ENCODE measurements at regions not wholly inside any gene's neighbourhood (a gene's known extent, or its start where the extent isn't known, plus 50 kb on each side); places are given as distances from the start of the nearest gene placed in this dataset.

DNA sequence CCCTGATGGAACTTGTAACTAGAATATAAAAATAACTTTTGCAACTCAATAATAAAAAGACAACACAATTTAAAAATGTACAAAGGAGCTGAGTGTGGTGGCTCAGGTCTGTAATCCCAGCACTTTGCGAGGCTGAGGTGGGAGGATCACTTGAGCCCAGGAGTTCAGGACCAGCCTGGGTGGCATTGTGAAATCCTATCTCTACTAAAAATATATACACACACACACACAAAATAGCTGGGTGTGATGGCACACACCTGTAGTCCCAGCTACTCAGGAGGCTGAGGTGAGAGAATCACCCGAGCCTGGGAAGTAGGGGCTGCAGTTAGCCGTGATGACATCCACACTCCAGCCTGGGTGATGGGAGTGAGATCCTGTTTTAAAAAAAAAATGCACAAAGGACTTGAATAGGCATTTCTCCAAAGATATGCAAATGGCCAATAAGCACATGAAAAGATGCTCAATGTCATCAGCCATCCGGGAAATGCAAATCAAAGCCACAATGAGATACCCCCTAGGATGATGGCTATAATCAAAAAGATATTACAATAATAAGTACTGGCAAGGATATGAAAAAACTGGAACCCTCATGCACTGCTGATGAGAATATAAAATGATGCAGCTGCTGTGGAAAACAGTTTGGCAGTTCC lies 59.8 kb upstream of the SEPTIN5 start:
- Histone ChIP-seq H3K4me3 (no peak overlapping the region), H3K36me3 (no peaks in the 10 kb centered on the region), H3K27ac (no peak overlapping the region), H3K4me1 (replicated peaks) (no peaks in the 10 kb centered on the region), H3K27me3 (replicated peaks; ENCODE audit: insufficient read depth) (no peaks in the 10 kb centered on the region), H3K9me3 (no peaks in the 10 kb centered on the region)
- intact Hi-C loops (cut with DNase I) = no loop called here
- TF ChIP-seq, protein P1, sequence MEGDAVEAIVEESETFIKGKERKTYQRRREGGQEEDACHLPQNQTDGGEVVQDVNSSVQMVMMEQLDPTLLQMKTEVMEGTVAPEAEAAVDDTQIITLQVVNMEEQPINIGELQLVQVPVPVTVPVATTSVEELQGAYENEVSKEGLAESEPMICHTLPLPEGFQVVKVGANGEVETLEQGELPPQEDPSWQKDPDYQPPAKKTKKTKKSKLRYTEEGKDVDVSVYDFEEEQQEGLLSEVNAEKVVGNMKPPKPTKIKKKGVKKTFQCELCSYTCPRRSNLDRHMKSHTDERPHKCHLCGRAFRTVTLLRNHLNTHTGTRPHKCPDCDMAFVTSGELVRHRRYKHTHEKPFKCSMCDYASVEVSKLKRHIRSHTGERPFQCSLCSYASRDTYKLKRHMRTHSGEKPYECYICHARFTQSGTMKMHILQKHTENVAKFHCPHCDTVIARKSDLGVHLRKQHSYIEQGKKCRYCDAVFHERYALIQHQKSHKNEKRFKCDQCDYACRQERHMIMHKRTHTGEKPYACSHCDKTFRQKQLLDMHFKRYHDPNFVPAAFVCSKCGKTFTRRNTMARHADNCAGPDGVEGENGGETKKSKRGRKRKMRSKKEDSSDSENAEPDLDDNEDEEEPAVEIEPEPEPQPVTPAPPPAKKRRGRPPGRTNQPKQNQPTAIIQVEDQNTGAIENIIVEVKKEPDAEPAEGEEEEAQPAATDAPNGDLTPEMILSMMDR (IDR thresholded peaks at IDR 0.05) = no peak
- TF ChIP-seq POLR2AphosphoS5 (IDR thresholded peaks at IDR 0.05) = no peak
- no peak for TF ChIP-seq POLR2A (IDR thresholded peaks at IDR 0.05)
- 43% methylated on average over 4 of the region's 4 CpGs for WGBS
- no peak for DNase-seq (ENCODE audit: low spot score)

DNA sequence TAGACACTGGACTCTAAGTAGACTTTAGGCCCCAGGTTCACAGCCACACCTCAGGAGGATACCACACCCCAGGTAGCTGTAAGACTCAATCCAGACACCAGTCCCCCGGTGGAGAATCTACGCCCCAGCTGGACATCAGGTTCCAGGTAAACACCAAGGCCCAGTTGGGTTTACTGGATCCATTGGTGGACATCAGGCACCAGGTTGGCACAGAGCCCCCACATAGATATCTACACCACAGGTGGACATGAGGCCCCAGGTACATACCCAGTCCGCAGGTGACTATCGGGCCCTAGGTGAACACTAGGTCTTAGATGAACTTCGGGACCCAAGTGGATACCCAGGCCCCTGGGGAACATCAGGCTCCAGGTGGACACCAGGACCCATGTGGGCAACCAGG lies 58.9 kb upstream of the SEPTIN5 start:
- intact Hi-C loops (cut with DNase I) = no loop called here
- Histone ChIP-seq H3K27ac (no peak overlapping the region), H3K4me1 (replicated peaks) (no peaks in the 10 kb centered on the region), H3K27me3 (replicated peaks; ENCODE audit: insufficient read depth) (no peaks in the 10 kb centered on the region), H3K4me3 (no peak overlapping the region), H3K36me3 (no peaks in the 10 kb centered on the region), H3K9me3 (no peaks in the 10 kb centered on the region)
- DNase-seq (ENCODE audit: low spot score) = no peak
- 79% methylated on average over 5 of the region's 5 CpGs for WGBS
- TF ChIP-seq POLR2A (IDR thresholded peaks at IDR 0.05) (no peak), POLR2AphosphoS5 (IDR thresholded peaks at IDR 0.05) (no peak)
- TF ChIP-seq, protein P1 (IDR thresholded peaks at IDR 0.05) = no peak

DNA sequence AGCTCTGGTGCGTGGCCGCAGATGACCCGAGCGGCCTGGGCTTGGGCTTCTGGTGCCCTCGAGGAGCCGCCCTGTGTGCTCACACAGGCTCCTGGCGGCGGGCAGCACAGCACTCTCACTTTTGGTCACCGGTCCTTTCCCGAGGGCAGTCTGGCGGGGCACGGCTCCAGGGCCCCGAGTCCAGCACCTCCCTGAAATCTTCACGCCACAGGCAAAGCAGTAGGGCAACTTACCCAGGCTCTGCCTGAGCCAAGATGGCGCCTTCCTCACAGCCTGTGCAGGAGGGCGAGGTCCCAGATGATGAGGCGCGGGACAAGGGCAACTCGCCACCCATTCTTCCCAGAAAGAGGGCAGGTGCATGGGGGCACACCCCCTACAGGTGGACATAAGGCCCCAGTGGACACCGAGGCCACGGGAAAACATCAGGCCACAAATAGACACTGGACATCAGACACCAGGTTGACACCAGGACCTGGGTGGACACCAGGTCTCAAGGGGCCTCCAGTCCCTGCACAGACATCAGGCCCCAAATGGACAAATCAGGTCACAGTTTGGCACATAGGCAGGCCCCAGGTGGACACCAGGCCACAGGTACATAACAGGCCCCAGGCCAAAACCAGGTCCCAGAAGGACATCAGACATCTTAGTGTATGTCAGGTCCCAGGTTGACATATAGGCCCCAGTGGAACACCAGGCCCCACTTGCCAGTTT lies 57.6 kb upstream of the SEPTIN5 start:
- no peak for DNase-seq (ENCODE audit: low spot score)
- WGBS = 96% methylated on average over 19 of the region's 21 CpGs
- intact Hi-C loops (cut with DNase I) = no loop called here

DNA sequence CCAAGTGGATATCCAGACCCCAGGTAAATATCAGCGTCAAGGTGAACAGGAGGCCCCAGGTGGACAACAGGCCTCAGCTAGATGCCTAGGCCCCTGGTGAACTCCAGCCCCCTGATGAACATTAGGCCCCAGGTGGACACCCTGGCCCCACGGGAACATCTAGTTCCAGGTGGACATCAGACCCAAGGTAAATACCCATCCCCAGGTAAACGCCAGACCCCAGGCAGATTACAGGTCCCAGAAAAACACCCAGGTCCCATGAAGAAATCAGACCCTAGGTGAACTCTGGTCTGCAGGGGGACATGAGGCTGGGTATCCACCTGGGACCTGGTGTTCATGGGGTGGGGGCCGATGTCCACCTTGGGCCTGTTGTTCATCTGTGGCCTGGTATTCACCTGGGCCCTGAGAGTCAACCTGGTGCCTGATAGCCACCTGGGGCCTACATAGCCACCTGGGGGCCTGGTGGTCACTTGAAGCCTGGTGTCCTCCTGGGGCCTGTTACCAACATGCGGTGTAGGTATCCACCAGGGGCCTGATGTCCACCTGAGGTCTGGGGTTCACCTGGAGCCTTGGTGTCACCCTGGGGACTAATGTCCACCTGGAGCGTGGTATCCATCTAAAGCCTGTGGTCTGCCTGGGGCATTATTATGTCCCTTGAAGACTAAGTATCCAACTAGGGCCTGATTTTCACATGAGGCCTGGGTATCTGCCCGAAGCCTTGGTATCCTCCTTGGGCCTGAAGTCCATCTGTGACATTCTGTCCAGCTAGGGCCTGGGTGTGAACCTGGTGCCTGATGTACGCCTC lies 56.8 kb upstream of the SEPTIN5 start:
- no peaks in the 10 kb centered on the region for H3K27me3 ChIP-seq (replicated peaks; ENCODE audit: insufficient read depth)
- H3K27ac ChIP-seq = no peak overlapping the region
- 95% methylated on average over 8 of the region's 8 CpGs for WGBS
- H3K9me3 ChIP-seq = no peaks in the 10 kb centered on the region
- H3K4me3 ChIP-seq = no peak overlapping the region
- DNase-seq (ENCODE audit: low spot score) = no peak
- intact Hi-C loops (cut with DNase I) = no loop called here
- H3K4me1 ChIP-seq (replicated peaks) = no peaks in the 10 kb centered on the region
- TF ChIP-seq, protein P1 (IDR thresholded peaks at IDR 0.05) = no peak
- TF ChIP-seq POLR2AphosphoS5 (IDR thresholded peaks at IDR 0.05) (no peak), POLR2A (IDR thresholded peaks at IDR 0.05) (no peak)
- no peaks in the 10 kb centered on the region for H3K36me3 ChIP-seq

More for the DNA sequence above, 57.6 kb upstream of the SEPTIN5 start:
- Histone ChIP-seq H3K4me3 (no peak overlapping the region), H3K27me3 (replicated peaks; ENCODE audit: insufficient read depth) (no peaks in the 10 kb centered on the region), H3K36me3 (no peaks in the 10 kb centered on the region), H3K27ac (no peak overlapping the region), H3K4me1 (replicated peaks) (no peaks in the 10 kb centered on the region), H3K9me3 (no peaks in the 10 kb centered on the region)
- no peak for TF ChIP-seq POLR2A (IDR thresholded peaks at IDR 0.05)
- TF ChIP-seq, protein P1 (IDR thresholded peaks at IDR 0.05) = no peak
- TF ChIP-seq POLR2AphosphoS5 (IDR thresholded peaks at IDR 0.05) = no peak
